K562 (cell line): ENCODE measurements at regions not wholly inside any gene's neighbourhood (a gene's known extent, or its start where the extent isn't known, plus 50 kb on each side); places are given as distances from the start of the nearest gene placed in this dataset.

Experiments used
- ATAC-seq: fragments of 200-7000 bp; cut with Tn5 transposase; 3 replicates; pipeline ENCODE4 v1.9.1; 2020; ENCODE audit warnings: moderate library complexity
- BruUV-seq: library from RNA; stranded (reverse); fragments of 400-500 nt; replicated peaks from 2 replicates; lab custom pipeline; 2021; lab: Mats Ljungman, UMichigan
- CTCF ChIA-PET: fragments of 300-600 bp; formaldehyde crosslinking; extraction: SDS; loops from one replicate; lab custom pipeline; 2021; ENCODE audit warnings: low intra/inter-chr PET ratio; lab: Yijun Ruan, JAX
- POLR2A ChIA-PET: fragments of 300-600, 350-650 bp; sonication (Branson Sonifier 250); formaldehyde crosslinking; extraction: SDS; loops from one replicate; lab custom pipeline; 2021; ENCODE audit warnings: antibody characterized with exemption, inconsistent platforms; lab: Yijun Ruan, JAX
- DNase-seq, 4 experiments: peaks; one replicate each; pipeline versions ENCODE4 v3.0.0 to v3.0.0-alpha.2; 2011 to 2018; ENCODE audit warnings: low spot score in 3 of 4, mixed read lengths in 3 of 4; ENCODE audit errors: extremely low read depth in 1 of 4
- FAIRE-seq: peaks from 2 replicates; lab custom pipeline; 2011; peaks lifted over from hg19 to GRCh38; lab: Jason Lieb, UNC
- H2AFZ ChIP-seq: 2 replicates; pipeline ENCODE4 v1.6.0; 2011; ENCODE audit warnings: low read depth, low read length, control low read depth, inconsistent platforms
- H3K27ac ChIP-seq: fragments of 200-600 bp; 3 replicates; pipeline ENCODE4 v1.8.0; 2011; ENCODE audit warnings: low read depth, mild to moderate bottlenecking, control low read depth, inconsistent platforms, low read length, moderate library complexity, mixed read lengths; ENCODE audit errors: extremely low read depth
- H3K27me3 ChIP-seq, 2 experiments: fragments of 300-600 bp in 1 of 2; 2 replicates in 1 of 2; 3 replicates in 1 of 2; pipeline versions ENCODE4 v1.6.0 to v1.8.0; 2011; ENCODE audit warnings: inconsistent platforms in 2 of 2, low read length in 2 of 2, mild to moderate bottlenecking in 1 of 2, mixed read lengths in 1 of 2, moderate library complexity in 1 of 2; ENCODE audit not compliant: control insufficient read depth in 2 of 2, insufficient read depth in 2 of 2
- H3K36me3 ChIP-seq: fragments of 300-600 bp; 3 replicates; pipeline ENCODE4 v1.8.0; 2011; ENCODE audit warnings: mild to moderate bottlenecking, low read length, inconsistent platforms; ENCODE audit not compliant: control insufficient read depth, insufficient read depth
- H3K4me1 ChIP-seq, 2 experiments: fragments of 200-600 bp in 1 of 2; replicated peaks in 1 of 2; 2 replicates in 1 of 2; 3 replicates in 1 of 2; pipeline versions ENCODE4 v1.5.1 to v1.8.0; 2011; ENCODE audit warnings: inconsistent platforms in 2 of 2, low read length in 2 of 2, mild to moderate bottlenecking in 1 of 2, mixed read lengths in 1 of 2, moderate library complexity in 1 of 2; ENCODE audit not compliant: control insufficient read depth in 2 of 2, insufficient read depth in 2 of 2
- H3K4me2 ChIP-seq: 2 replicates; pipeline ENCODE4 v1.6.1; 2011; ENCODE audit warnings: low read length, control low read depth, inconsistent platforms, mixed read lengths; ENCODE audit not compliant: insufficient read depth
- H3K4me3 ChIP-seq: fragments of 200-600 bp; sonication (generic), shearing (Covaris generic); 2 replicates; pipeline ENCODE4 v1.5.1; 2016; ENCODE audit warnings: control low read depth, inconsistent platforms
- H3K79me2 ChIP-seq: fragments of 200-600 bp; 3 replicates; pipeline ENCODE4 v1.8.0; 2011; ENCODE audit warnings: low read length, inconsistent platforms; ENCODE audit not compliant: control insufficient read depth, insufficient read depth
- H3K9ac ChIP-seq, 2 experiments: 2 replicates each; pipeline versions ENCODE4 v1.6.0 to v1.6.1; 2011; ENCODE audit warnings: low read depth in 2 of 2, low read length in 2 of 2, control low read depth in 1 of 2, inconsistent platforms in 1 of 2, mild to moderate bottlenecking in 1 of 2, mixed read lengths in 1 of 2; ENCODE audit not compliant: insufficient read depth in 1 of 2
- H3K9me1 ChIP-seq: one replicate; pipeline ENCODE4 v1.6.0; 2011; ENCODE audit warnings: inconsistent platforms, mild to moderate bottlenecking, low read length, moderate library complexity; ENCODE audit not compliant: control insufficient read depth, insufficient read depth
- H3K9me3 ChIP-seq: replicated peaks from 2 replicates; pipeline ENCODE4 v1.5.1; 2011; ENCODE audit warnings: low read depth, low read length, inconsistent platforms; ENCODE audit not compliant: control insufficient read depth, insufficient read depth
- H4K20me1 ChIP-seq: replicated peaks from 2 replicates; pipeline ENCODE4 v1.6.1; 2011; ENCODE audit warnings: low read length, inconsistent platforms, mixed read lengths; ENCODE audit not compliant: control insufficient read depth, insufficient read depth
- HDAC6 ChIP-seq: IDR thresholded peaks from 2 replicates; pipeline ENCODE4 v1.6.1; 2012; ENCODE audit warnings: low read depth, mild to moderate bottlenecking, control low read depth, inconsistent platforms, low read length, moderate library complexity
- HOXB6 ChIP-seq: fragments of 250-450 bp; sonication (Bioruptor Pico); IDR thresholded peaks from 2 replicates; pipeline ENCODE4 v1.5.1; 2022; ENCODE audit warnings: mild to moderate bottlenecking, borderline replicate concordance
- MCM7 ChIP-seq, 2 experiments: fragments of 450-650 bp; IDR thresholded peaks; 2 replicates each; pipeline ENCODE4 v1.6.1; 2016 to 2018
- MEF2D ChIP-seq: conservative IDR thresholded peaks from 2 replicates; pipeline ENCODE4 v1.6.1; 2016; ENCODE audit warnings: low read depth, missing genetic modification characterization, missing compliant biosample characterization
- MLX ChIP-seq, 2 experiments: fragments of 450-650 bp in 1 of 2; sonication (generic) in 1 of 2; formaldehyde crosslinking; conservative IDR thresholded peaks; 2 replicates each; pipeline versions ENCODE4 v1.4.0 to v1.8.1; 2020 to 2022; ENCODE audit warnings: mild to moderate bottlenecking in 1 of 2, missing genetic modification reagents in 1 of 2
- NEUROD1 ChIP-seq: fragments of 150-350 bp; IDR thresholded peaks from 2 replicates; pipeline ENCODE4 v1.6.1; 2014; ENCODE audit warnings: borderline replicate concordance, low read length, low read depth; ENCODE audit not compliant: partially characterized antibody
- PCBP1 ChIP-seq: fragments of 200-400 bp; formaldehyde crosslinking; IDR thresholded peaks from 2 replicates; pipeline ENCODE4 v1.6.1; 2018; ENCODE audit warnings: mild to moderate bottlenecking, low read depth, low read length; ENCODE audit not compliant: poor library complexity, severe bottlenecking
- ZBTB17 ChIP-seq: fragments of 450-650 bp; formaldehyde crosslinking; IDR thresholded peaks from 2 replicates; pipeline ENCODE4 v1.4.0; 2020; ENCODE audit warnings: mild to moderate bottlenecking
- ZNF407 ChIP-seq: fragments of 450-650 bp; IDR thresholded peaks from 2 replicates; pipeline ENCODE4 v1.6.1; 2016; ENCODE audit warnings: low read depth
- ZNF449 ChIP-seq: fragments of 250-450 bp; sonication (Bioruptor Pico); IDR thresholded peaks from 2 replicates; pipeline ENCODE4 v1.8.0; 2022; ENCODE audit warnings: moderate library complexity, mild to moderate bottlenecking, inconsistent platforms
- in situ Hi-C: fragments of 300-500 bp; cut with MboI; formaldehyde crosslinking; loops from 4 replicates; pipeline ENCODE4 v1.15.0; 2018; ENCODE audit warnings: inconsistent platforms, mixed read lengths
- intact Hi-C: fragments of 100-400 bp; cut with micrococcal nuclease; formaldehyde crosslinking; loops from 2 replicates; pipeline ENCODE4 v1.14.2; 2022
- TF ChIP-seq, protein P1 (sequence below): conservative IDR thresholded peaks from 2 replicates; pipeline ENCODE4 v1.6.1; 2011; ENCODE audit warnings: low read depth, mild to moderate bottlenecking, low read length; ENCODE audit not compliant: control insufficient read depth

DNA sequence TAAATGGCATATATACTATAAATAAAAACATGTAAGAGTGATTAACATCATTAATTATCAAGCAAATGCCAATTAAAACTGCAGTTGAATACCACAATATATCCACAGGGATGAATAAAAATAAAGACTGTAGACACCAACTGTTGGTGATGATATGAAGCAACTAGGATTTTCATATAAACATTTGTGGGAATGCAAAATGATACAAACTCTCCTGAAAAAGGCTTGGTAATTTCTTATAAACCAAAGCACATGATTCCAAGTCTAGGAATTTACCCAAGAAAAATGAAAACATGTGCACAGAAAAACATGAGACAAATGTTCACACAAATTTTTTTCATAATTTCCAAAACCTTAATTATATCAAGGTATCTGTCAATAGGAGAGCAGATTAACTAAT, 448.1 kb downstream of the ETV1 start:
- in situ Hi-C loops (no loop called here), intact Hi-C loops (no loop called here)
- Histone ChIP-seq H4K20me1 (no peaks in the 10 kb centered on the region), H3K79me2 (no peaks in the 10 kb centered on the region), H2AFZ (no peak overlapping the region), H3K27ac (no peak overlapping the region), H3K9ac (no peak overlapping the region), H3K36me3 (no peaks in the 10 kb centered on the region), H3K9me1 (no peaks in the 10 kb centered on the region), H3K4me2 (no peak overlapping the region), H3K4me1 (no peaks in the 10 kb centered on the region), H3K27me3 (no peaks in the 10 kb centered on the region), H3K4me3 (no peak overlapping the region), H3K9me3 (no peaks in the 10 kb centered on the region)
- no peak for FAIRE-seq
- no TSS peak for BruUV-seq
- DNase-seq: no peak
- TF ChIP-seq MCM7 (IDR thresholded peaks at IDR 0.05) (no peak), NEUROD1 (no peak), ZNF407 (no peak), MLX (CRISPR knock-in tag; conservative IDR thresholded peaks at IDR 0.05) (no peak), HOXB6 (CRISPR knock-in tag) (no peak), HDAC6 (no peak), ZBTB17 (CRISPR knock-in tag) (no peak), ZNF449 (CRISPR knock-in tag) (no peak), PCBP1 (no peak), MEF2D (tag) (no peak)
- TF ChIP-seq, protein P1, sequence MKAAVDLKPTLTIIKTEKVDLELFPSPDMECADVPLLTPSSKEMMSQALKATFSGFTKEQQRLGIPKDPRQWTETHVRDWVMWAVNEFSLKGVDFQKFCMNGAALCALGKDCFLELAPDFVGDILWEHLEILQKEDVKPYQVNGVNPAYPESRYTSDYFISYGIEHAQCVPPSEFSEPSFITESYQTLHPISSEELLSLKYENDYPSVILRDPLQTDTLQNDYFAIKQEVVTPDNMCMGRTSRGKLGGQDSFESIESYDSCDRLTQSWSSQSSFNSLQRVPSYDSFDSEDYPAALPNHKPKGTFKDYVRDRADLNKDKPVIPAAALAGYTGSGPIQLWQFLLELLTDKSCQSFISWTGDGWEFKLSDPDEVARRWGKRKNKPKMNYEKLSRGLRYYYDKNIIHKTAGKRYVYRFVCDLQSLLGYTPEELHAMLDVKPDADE: no peak
- CTCF ChIA-PET: no interaction called here
- ATAC-seq: no peak
- POLR2A ChIA-PET: no interaction called here
